AG04450 (cell line): ENCODE measurements at regions not wholly inside any gene's neighbourhood (a gene's known extent, or its start where the extent isn't known, plus 50 kb on each side); places are given as distances from the start of the nearest gene placed in this dataset.
A peak's percentile ranks its signal among the peaks of the same experiment; 100 is the strongest.

ENCODE experiments used
- CTCF ChIA-PET: fragments of 300-600, 350-600 bp; formaldehyde crosslinking; extraction: SDS; loops from one replicate; lab custom pipeline; 2022; ENCODE audit warnings: antibody characterized with exemption, inconsistent platforms; lab: Charles Lee
- POLR2A ChIA-PET: fragments of 350-600 bp; formaldehyde crosslinking; extraction: SDS; loops from one replicate; lab custom pipeline; 2021; ENCODE audit warnings: antibody characterized with exemption, inconsistent platforms; lab: Yijun Ruan, JAX
- DNase-seq: peaks from one replicate; pipeline ENCODE4 v3.0.0-alpha.2; 2011; ENCODE audit warnings: low read depth, low spot score
- H3K27ac ChIP-seq: one replicate; pipeline ENCODE4 v1.5.1; 2012; ENCODE audit warnings: low read depth, low read length, control low read depth
- H3K27me3 ChIP-seq: one replicate; pipeline ENCODE4 v1.6.0; 2012; ENCODE audit warnings: low read length; ENCODE audit not compliant: control insufficient read depth, insufficient read depth
- H3K4me3 ChIP-seq: 2 replicates; pipeline ENCODE4 v1.5.1; 2011; ENCODE audit warnings: mild to moderate bottlenecking, low read depth, low read length, control low read depth
- H3K9me3 ChIP-seq: 2 replicates; pipeline ENCODE4 v1.5.1; 2012; ENCODE audit warnings: low read length; ENCODE audit not compliant: control insufficient read depth, insufficient read depth
- CTCF ChIP-seq: IDR thresholded peaks from 2 replicates; pipeline ENCODE4 v1.5.1; 2011; ENCODE audit warnings: low read depth, low read length, control low read depth, inconsistent platforms

- no peak overlapping the region for H3K27ac ChIP-seq
- no peak for DNase-seq
- CTCF ChIA-PET: interaction anchor here (0.6 to 4.6 kb wide), 11 partner anchors 12 to 176 kb away, joined by 3 to 46 read pairs (median 4); no protein-coding TSS in a partner anchor
- POLR2A ChIA-PET: no interaction called here
- no peaks in the 10 kb centered on the region for H3K27me3 ChIP-seq
- no peak overlapping the region for H3K4me3 ChIP-seq
- TF ChIP-seq CTCF: peak; percentile 72
- no peaks in the 10 kb centered on the region; the same call in 1 of the 2 replicates for H3K9me3 ChIP-seq
These were observed 244.7 kb downstream of the PIK3R1 start for GRCh38 chr5:68460147-68460798.

GRCh38 chr5:68463606-68464005, 248.1 kb downstream of the PIK3R1 start:
- TF ChIP-seq CTCF: no peak
- ChIA-PET POLR2A (no interaction called here), CTCF (interaction anchor here (4.6 kb wide), 1 partner anchor 177 kb away, joined by 46 read pairs; no protein-coding TSS in a partner anchor)
- no peak overlapping the region for H3K27ac ChIP-seq
- H3K27me3 ChIP-seq: no peaks in the 10 kb centered on the region
- no peak overlapping the region for H3K4me3 ChIP-seq
- no peaks in the 10 kb centered on the region for H3K9me3 ChIP-seq
- DNase-seq: no peak

- DNase-seq: no peak
- Histone ChIP-seq H3K4me3 (no peak overlapping the region), H3K27ac (no peak overlapping the region), H3K27me3 (no peaks in the 10 kb centered on the region), H3K9me3 (no peaks in the 10 kb centered on the region)
- TF ChIP-seq CTCF: no peak
- CTCF ChIA-PET: no interaction called here
- POLR2A ChIA-PET: no interaction called here
These were observed 248.9 kb downstream of the PIK3R1 start for GRCh38 chr5:68464424-68464823.

- no peak for TF ChIP-seq CTCF
- ChIA-PET POLR2A (no interaction called here), CTCF (no interaction called here)
- Histone ChIP-seq H3K4me3 (no peak overlapping the region), H3K9me3 (no peaks in the 10 kb centered on the region), H3K27me3 (no peaks in the 10 kb centered on the region), H3K27ac (no peak overlapping the region)
- no peak for DNase-seq
These were observed 249.6 kb downstream of the PIK3R1 start for GRCh38 chr5:68465133-68465532.

- H3K27ac ChIP-seq: no peak overlapping the region
- no peaks in the 10 kb centered on the region for H3K9me3 ChIP-seq
- ChIA-PET CTCF (no interaction called here), POLR2A (no interaction called here)
- H3K4me3 ChIP-seq: no peak overlapping the region
- TF ChIP-seq CTCF: no peak
- no peaks in the 10 kb centered on the region for H3K27me3 ChIP-seq
- no peak for DNase-seq
These were observed 250.5 kb downstream of the PIK3R1 start for GRCh38 chr5:68465934-68466551.
